ENCODE measurements at regions not wholly inside any gene's neighbourhood (a gene's known extent, or its start where the extent isn't known, plus 50 kb on each side); places are given as distances from the start of the nearest gene placed in this dataset.
"Not testable (repeated sequence)": the region's sequence is repeated elsewhere in the genome, so short reads cannot be mapped to it uniquely, and the experiment has no call there.

DNA sequence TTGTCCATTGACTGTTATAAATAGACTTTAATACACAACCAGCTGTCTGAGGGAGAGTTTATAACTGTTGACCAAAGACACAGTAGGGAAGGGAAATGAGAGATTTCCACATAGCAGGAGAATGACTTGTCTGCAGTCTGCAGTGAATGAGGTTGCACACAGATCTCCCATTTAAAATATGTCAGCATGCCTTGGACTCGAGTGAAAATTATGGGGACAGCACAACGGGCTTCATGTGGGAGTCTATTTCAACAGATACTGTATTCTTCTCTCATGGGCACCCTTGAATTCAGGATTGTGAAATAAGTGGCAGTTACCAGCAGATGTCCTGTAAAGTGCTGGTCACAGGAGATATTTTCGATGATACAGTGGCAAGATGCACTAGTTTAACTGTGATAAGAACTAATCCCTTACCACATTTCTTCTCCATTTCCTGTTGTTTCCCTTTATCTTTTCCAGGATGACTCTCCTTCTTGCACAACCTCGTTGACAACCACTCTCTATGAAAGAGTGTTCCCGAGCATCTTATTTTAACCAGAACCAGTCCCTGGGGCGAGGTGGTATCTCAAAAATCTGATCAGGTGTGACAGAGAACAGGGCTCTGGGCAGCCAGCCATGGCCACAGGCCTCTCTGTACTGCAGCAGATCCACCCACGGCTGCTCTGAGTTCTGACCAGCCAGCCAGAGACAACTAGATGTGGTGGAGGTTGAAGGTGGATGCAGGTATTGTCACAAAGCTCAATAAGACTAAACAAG lies 51.5 kb upstream of the MAP3K1 start:
- no peak for DNase-seq

GRCh38 chr5:56763182-56763581 lies 52.2 kb upstream of the MAP3K1 start:
- no peak for DNase-seq

GRCh38 chr5:56761151-56761885 lies 54.0 kb upstream of the MAP3K1 start:
- DNase-seq: no peak

DNA sequence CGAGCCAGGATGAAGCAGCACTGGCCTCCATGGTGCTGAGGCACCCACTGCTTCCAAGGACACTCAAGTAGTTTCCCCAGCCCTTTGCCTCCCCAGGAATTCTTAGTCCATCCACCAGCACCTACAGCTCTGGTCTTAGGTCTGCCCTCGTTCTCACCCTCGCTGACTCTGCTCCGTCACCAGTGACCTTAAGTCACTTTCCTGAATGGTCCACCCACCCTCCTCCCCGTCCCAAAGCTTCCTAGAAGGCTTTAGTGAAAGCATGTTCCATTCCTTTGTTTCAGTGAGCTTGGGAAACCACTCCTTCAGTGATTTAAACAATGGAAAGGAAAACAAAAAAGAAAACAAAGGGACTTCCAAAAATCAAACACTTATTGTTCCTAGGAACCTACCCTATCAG lies 54.6 kb upstream of the MAP3K1 start:
- no peak for DNase-seq

DNA sequence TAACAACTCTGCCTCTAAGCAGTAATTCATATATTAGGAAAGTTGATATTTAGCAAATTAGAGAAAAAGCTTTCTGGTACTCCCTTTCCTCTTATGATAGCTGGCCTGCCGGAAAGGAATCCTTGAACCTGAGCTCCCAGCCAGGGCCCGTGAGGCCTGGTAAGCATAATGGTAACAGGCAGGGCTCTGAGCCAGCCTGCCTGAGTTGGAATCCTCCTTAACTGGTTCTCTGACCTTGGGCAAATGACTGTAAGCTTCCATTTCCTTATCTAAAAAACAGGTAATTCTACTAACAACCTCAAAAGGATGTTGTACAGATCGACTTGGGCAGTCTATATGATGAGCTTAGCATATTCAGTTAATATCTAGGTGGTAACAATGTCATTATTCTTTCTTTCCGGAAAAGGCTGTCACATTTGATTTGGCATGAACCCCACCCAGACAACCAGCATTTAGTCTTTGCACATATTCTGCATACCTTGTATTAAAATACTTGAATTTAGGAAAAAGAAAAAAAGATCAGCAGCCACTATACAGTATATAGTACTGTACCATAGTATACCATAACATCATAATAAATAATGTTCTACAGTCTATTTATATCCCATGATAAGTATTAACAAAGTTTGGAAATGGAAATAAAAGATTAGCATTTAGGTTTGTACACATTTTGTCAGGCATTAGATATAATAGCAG lies 55.7 kb upstream of the MAP3K1 start:
- DNase-seq: no peak

- no peak for DNase-seq
These were observed 58.3 kb upstream of the MAP3K1 start for GRCh38 chr5:56757077-56757476.

- DNase-seq: no peak
These were observed 60.3 kb upstream of the MAP3K1 start for GRCh38 chr5:56755036-56755555.

- not testable (repeated sequence) for DNase-seq
These were observed 61.8 kb upstream of the MAP3K1 start for GRCh38 chr5:56753588-56753987.

GRCh38 chr5:56751572-56752313 lies 63.6 kb upstream of the MAP3K1 start:
- no peak for DNase-seq

DNA sequence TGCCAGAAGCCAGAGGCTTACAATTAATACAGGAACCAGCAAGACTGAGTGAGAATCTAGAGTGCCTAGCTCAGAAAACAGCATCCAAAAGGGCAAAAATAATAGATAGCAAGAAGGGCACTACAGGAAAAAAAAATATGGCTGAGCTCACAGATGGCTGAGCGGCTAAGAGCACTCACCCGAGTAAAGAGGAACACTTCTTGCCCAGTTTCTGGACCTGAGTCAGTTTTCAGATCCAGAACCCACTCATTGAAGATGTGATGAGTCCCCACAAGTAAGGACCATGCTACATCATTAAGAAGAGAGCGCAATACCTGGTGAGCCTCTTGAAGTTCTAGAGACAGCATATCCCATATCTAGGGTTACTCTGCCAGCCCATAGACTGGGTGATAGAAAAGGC lies 65.5 kb upstream of the MAP3K1 start:
- no peak for DNase-seq

- DNase-seq: no peak
These were observed 68.6 kb upstream of the MAP3K1 start for GRCh38 chr5:56746553-56747339.

DNA sequence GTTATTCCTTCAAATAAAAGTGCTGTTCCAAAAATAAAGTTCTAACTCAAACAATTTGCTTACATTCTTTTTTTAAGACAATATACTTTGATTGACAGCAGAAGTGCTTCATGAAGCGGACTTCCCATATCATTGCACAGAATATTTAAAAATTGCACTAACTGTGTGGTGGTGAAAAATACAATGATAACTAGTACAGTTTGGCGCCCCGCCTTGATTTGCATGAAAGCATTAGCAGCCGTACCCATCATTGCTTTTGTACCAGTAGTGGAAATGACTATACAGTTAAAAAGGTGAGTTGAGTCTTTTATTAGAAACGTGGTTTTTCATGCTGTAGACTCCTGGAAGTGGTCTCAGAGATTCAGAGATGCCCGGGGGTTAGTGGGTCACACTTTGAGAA lies 69.5 kb upstream of the MAP3K1 start:
- no peak for DNase-seq

DNA sequence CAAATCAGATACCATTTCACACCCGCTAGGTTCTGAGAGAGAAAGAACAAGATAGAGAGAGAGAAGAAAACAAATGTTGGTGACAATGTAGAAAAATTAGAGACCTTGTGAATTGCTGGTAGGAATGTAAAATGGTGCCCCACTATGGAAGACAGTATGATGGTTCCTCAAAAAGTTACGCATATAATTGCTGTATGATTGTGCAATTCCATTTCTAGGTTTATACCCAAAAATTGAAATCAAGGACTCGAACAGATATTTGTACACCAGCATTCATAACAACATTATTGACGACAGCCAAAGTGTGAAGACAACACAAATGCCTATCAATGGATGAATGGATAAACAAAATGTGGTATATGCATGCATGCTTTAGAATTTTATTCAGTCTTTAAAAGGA lies 74.5 kb upstream of the MAP3K1 start:
- no peak for DNase-seq

- DNase-seq: no peak
These were observed 75.4 kb upstream of the MAP3K1 start for GRCh38 chr5:56739990-56740389.

- no peak for DNase-seq
These were observed 77.3 kb upstream of the MAP3K1 start for GRCh38 chr5:56737951-56738606.

DNA sequence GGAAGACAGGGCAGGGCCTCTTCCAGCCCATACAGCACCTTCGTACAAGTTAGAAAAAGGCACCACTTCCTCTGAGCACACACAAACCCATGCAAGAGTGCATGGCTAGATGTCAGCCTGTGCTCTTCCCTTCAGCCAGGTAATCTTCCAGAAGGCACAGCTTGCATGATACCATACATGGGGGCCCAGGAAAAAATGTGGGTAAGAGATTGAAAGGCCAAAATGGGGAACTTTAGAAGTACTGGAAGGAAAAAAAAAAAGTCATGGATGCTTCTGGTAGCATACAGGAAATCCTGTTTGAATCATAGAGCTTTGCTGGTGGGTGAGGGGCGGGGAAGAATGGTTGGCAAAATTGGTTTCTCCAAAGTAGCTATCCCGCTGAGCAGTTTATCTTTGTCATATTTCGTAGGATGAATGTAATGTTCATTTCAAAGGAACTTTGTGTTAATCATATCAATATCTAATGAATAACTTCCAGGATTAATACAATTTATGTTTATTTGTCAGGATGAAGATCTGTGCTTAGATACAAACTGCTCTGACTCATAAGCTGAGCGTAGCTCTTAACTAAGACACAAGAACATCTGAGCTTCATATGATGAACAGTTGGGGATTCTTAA lies 78.2 kb upstream of the MAP3K1 start:
- peak; percentile 50 for DNase-seq

DNA sequence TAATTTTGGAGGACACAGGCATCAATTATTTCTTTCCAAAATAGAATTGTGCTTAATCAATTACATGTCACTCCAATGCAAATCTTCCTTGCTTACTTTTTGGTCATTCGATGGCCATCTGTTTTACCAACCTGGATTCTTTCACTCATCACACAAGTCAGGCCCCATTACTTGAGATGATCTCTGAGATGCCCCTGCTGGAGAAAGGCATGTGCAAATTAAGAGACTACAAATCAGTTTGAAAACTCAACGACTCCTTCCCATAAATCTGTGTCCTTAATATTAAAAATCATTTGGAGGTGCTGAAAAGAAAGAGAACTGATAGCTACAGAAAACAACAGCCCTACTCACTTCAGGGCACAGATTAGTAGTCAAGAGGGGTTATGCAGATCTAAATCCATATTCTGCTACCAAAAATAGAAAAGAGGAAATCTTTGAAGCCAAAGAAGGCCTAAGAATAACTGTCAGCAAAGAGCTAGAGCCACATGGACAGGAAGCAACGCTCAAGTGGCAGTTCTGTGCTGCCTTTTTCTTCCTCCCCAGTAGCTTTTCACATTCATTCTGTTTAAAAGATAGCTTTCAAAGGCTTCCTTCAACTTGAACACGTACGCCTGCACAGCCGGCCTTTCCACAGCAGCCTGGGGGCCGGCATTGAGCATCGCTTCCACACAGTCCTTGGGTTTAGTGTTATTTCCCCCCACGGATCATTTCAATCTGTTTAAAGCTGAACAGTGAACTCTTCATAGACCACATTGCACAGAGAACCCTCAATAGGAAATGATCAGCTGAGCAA lies 79.3 kb upstream of the MAP3K1 start:
- DNase-seq: peak; percentile 38

- DNase-seq: no peak
These were observed 81.2 kb upstream of the MAP3K1 start for GRCh38 chr5:56734091-56734694.

- no peak for DNase-seq
These were observed 81.8 kb upstream of the MAP3K1 start for GRCh38 chr5:56733580-56733979.

GRCh38 chr5:56732121-56732520 lies 83.2 kb upstream of the MAP3K1 start:
- DNase-seq: no peak
